Epidermal melanocyte (primary cell): ENCODE measurements at regions not wholly inside any gene's neighbourhood (a gene's known extent, or its start where the extent isn't known, plus 50 kb on each side); places are given as distances from the start of the nearest gene placed in this dataset.

ENCODE experiments used
- DNase-seq: peaks from one replicate; pipeline ENCODE4 v3.0.0; 2011; ENCODE audit warnings: low spot score; ENCODE audit not compliant: insufficient read length

DNA sequence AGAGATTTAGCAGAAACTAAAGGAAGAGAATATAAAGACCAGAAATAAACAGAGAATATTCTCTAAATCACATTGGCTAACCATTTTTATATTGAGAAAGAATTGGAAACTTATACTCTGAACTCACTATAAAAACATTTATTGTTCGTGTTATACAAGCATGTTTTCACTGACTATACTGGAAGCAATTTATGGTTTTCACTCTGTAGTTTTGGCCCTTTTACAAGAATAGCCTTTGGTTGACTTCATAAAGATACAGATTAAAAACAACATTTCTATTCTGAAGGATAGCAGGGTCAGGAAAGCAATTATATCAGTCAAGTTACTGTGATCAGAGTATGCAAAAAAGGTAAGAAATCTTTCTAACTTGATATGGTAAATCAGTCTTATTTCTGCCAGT, 965.7 kb upstream of the FAT3 start:
- DNase-seq: no peak

DNA sequence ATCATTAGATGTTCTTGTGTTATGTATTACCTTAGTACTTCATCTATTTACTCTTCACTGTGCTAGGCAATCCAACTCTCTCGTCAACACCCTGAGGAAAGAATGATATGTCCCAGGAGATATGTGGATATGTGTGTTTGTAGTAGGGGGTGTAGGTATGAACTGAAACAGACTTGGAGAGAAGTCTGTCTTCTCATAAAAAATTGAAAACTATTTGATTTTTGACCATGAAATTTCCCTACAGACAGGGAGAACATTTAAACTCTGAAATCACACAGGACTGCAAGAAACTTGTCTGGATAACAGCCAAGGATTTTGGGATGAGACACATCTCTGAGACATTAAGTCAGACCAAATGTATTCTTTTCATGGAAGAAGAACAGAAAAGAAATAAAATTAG, 967.0 kb upstream of the FAT3 start:
- no peak for DNase-seq

DNA sequence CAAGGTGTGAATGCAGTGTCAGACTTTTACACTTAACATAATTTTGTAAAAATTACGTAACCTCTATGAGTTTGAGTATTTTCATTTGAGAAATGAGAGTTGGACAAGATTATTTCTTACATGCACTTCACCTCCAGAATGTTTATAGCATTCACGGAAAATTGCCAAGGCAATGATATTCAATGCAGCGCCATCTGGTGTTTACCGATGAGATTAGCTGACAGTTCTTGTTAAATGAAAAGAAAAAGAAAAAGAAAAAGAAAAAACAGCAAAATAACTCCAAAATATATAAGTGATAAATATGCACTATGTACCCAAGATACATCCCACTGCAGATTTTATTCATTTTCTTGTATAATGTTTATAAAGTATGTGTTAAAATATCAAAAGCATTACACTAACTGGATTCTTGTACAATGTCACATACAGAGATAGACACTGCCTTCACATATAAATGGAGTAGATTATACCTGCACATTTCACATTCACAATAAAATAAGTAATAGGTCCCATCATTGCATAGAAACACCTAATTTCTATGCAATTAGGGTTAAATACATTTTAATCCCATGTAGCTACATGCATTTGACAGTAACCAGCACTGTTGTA, 976.3 kb upstream of the FAT3 start:
- DNase-seq: no peak

DNA sequence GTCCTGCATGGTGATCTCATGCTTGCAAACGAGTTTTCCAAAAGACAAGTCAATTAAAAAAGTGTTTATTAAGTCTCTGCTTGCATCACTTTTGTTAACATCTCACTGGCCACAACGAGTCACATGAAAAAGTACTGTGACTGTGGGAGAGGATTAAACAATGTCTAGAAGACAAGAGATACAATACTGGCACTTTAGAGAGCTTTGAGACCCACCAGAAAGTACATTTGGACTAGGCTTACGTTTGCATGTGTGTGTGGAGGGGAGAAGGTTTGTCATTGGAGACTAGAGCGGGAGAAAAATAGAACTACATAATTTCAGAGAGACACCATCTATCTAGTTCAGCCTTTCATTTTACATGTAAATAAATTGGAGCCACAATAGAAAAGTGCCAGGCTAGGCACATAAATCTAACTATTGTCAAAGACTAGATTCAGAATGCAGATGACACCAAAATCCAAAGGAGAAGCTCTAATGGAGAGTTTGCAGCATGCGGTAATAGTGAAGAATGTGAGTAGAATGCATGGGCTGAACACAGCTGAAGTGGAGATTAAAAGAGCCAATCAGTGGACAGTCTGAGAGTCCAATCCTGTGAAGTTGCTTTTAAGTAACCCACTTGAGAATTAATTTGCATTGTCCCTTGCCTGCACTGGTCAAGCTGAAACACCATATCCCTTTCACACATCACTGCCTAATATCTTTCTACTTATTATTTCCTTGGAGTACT, 977.4 kb upstream of the FAT3 start:
- no peak for DNase-seq

- DNase-seq: no peak
These were observed 979.7 kb upstream of the FAT3 start for GRCh38 chr11:91244912-91245311.

DNA sequence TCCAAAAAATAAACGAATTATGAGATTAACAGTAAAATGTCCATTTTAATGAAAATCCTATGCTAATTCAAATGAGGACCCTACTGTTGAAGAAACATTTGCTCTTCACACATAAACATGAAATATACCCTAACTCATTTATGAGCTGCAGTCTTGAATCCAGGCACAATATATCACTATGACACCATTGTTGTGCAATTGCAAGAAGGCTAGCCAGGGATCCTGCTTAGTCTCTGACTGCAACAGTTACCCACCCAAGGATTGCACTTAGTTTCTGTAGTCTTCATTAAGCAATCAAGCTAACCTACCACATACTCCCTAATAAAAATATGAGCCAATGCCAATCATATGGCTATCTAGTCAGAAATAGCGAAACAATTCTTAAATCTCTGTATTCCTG, 981.0 kb upstream of the FAT3 start:
- DNase-seq: no peak

DNA sequence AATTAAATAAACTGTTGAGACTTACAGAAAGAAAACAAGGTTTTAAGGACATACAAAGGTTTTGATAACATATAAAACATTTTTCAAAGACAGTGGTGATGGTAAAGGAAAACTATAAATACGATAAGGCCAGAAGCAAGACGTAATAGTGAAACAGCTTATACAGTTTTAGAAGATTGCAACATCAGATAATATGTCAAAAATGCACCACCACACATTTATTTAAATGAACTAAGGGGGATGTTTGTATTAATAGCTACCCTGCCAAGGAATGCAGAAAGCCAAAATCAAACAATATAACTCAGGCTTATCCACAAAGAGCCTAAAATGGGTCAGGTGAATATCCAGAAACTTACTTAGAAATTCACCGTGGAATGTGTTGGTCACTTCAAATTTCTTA, 981.6 kb upstream of the FAT3 start:
- DNase-seq: no peak

DNA sequence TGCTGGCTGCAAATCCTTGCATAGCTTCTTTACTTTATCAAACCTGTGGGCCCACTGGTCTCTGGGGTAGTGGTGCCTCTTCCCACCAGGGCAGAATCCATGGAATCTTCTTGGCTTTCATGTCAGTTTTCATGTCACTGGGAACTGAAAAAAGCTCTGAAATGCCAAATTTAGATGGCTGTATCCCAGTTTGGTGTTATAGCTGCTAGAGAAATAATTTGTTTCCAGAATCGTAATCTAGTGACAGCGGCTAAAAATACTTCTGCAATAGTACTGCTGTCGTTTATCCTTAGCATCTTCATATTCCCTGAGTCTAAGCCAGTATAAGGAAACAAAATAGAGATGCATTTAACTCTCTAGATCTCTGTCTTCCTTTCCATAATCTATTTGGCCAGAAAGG, 983.4 kb upstream of the FAT3 start:
- DNase-seq: no peak

DNA sequence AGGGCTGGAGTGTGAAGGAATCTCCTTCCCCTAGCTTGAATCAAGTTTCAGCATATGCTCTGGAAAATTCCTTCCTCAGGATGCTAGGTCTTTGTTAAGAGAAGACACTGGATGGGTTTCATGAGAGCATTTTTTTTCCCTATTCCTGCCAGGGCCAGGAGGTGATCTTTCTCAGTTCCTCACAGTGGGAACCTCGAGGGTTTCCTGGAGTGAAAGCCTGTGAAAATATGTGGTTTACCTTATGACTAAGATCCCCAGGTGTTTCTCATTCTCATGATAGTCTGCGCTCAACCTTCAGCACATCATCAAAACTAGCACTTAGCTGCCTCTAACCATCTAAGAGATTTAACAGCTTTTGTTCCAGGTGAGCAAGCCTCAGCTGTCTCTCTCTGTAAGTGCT, 985.3 kb upstream of the FAT3 start:
- no peak for DNase-seq

DNA sequence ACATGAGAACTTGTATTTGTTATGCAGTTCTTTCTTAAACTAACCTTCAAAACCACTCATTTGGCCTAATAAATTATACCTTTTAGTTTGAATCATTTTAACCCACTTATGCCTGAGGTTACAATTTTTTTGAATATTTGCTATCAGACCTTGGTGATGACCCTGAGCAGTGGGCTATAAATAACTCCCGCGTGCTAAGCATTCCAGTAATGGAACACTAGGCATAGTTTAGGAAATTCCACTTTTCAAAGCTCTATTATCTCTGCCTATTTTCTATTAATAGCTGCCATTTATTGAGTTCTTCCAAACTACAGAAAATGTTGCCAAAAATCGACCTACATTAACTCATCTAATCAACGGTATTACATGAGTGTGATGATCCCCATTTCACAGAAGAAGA, 993.4 kb upstream of the FAT3 start:
- DNase-seq: no peak

GRCh38 chr11:91230647-91231046, 994.0 kb upstream of the FAT3 start:
- DNase-seq: no peak

GRCh38 chr11:91222830-91223229, 1000.0 kb upstream of the CHORDC1 start:
- no peak for DNase-seq

DNA sequence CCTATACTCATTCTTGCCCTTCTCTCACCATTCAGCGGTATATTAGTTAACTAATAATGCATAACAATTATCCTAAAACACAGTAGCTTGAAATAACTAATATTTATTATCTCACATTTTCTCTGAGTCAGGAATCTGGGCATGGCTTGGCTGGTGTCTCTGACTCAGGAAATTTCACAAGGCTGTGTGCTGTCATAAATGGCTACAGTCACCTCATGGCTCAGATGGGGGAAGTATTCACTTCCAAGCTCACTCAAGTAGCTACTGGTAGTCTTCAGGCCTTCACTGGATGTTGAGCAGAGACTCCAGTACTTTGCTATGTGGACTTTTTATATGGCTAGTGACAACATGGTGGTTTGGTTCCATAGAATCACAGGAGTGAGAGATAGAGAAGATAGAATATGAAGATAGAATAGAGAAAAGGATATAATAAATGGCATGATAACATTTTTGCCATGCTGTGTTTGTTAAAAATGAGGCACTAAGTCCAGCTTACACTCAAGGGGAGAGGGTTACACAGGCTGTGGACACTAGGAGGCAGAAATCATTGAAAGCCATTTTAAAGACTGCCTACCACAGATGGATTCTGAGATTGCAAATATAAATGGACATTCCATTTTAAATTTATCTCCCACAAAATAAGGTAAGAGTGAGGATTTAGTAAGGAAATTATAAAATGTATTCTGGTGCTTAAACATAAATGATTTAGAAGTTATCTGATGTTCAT, 997.8 kb upstream of the CHORDC1 start:
- DNase-seq: no peak

DNA sequence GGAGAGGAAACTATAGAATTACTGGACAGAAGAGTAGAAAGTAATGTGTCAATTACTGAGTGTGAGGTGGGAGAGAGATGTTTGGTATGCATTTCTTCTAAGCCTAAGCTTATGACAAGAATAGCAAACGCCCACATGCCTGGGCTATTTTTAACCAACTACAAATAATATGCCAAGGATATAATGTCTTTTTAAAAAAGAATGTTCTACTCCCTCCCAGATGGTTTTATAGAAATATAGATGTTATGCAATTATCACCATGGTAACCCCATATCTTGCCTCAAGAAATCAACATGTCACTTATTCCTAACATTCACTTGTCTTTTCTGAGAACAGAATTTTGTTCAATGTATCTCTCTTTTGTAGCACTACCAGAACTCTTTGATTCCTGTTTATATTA, 996.7 kb upstream of the CHORDC1 start:
- DNase-seq: no peak

- no peak for DNase-seq
These were observed 986.9 kb upstream of the CHORDC1 start for GRCh38 chr11:91209751-91210150.

GRCh38 chr11:91209306-91209705, 986.5 kb upstream of the CHORDC1 start:
- DNase-seq: no peak

- DNase-seq: no peak
These were observed 977.0 kb upstream of the CHORDC1 start for GRCh38 chr11:91199866-91200265.

GRCh38 chr11:91194546-91194945, 971.7 kb upstream of the CHORDC1 start:
- DNase-seq: no peak

- no peak for DNase-seq
These were observed 965.6 kb upstream of the CHORDC1 start for GRCh38 chr11:91188484-91188883.

GRCh38 chr11:91187314-91187713, 964.5 kb upstream of the CHORDC1 start:
- no peak for DNase-seq

GRCh38 chr11:91178366-91178765, 955.5 kb upstream of the CHORDC1 start:
- no peak for DNase-seq

- no peak for DNase-seq
These were observed 951.9 kb upstream of the CHORDC1 start for GRCh38 chr11:91174734-91175133.

GRCh38 chr11:91174193-91174592, 951.3 kb upstream of the CHORDC1 start:
- DNase-seq: no peak
